HEK293T (cell line): ENCODE measurements at regions not wholly inside any gene's neighbourhood (a gene's known extent, or its start where the extent isn't known, plus 50 kb on each side); places are given as distances from the start of the nearest gene placed in this dataset.

Experiments used
- ARNT ChIP-seq: fragments of 450-650 bp; IDR thresholded peaks from 2 replicates; pipeline ENCODE4 v1.6.1; 2017; ENCODE audit warnings: mild to moderate bottlenecking
- ELF4 ChIP-seq: fragments of 450-650 bp; IDR thresholded peaks from 2 replicates; pipeline ENCODE4 v1.6.1; 2017; ENCODE audit warnings: antibody characterized with exemption
- FOXK2 ChIP-seq: fragments of 450-650 bp; IDR thresholded peaks from 2 replicates; pipeline ENCODE4 v1.6.1; 2016; ENCODE audit warnings: mild to moderate bottlenecking
- FOXM1 ChIP-seq: fragments of 450-650 bp; IDR thresholded peaks from 2 replicates; pipeline ENCODE4 v1.6.1; 2017; ENCODE audit warnings: mild to moderate bottlenecking, borderline replicate concordance
- HDGF ChIP-seq: fragments of 450-650 bp; IDR thresholded peaks from 2 replicates; pipeline ENCODE4 v1.6.1; 2017; ENCODE audit warnings: antibody characterized with exemption, borderline replicate concordance
- L3MBTL2 ChIP-seq: fragments of 450-650 bp; conservative IDR thresholded peaks from 2 replicates; pipeline ENCODE4 v1.6.1; 2016; ENCODE audit warnings: mild to moderate bottlenecking
- NFRKB ChIP-seq: fragments of 450-650 bp; IDR thresholded peaks from 2 replicates; pipeline ENCODE4 v1.6.1; 2016; ENCODE audit warnings: mild to moderate bottlenecking, moderate library complexity
- PKNOX1 ChIP-seq: fragments of 450-650 bp; IDR thresholded peaks from 2 replicates; pipeline ENCODE4 v1.6.1; 2016
- SP1 ChIP-seq: fragments of 450-650 bp; IDR thresholded peaks from 2 replicates; pipeline ENCODE4 v1.6.1; 2017
- SUZ12 ChIP-seq: fragments of 450-650 bp; IDR thresholded peaks from 2 replicates; pipeline ENCODE4 v1.6.1; 2016; ENCODE audit warnings: mild to moderate bottlenecking
- ZNF384 ChIP-seq: fragments of 450-650 bp; IDR thresholded peaks from 2 replicates; pipeline ENCODE4 v1.6.1; 2016

GRCh38 chr11:121766166-121766565 lies 313.4 kb upstream of the SORL1-AS1 start:
- TF ChIP-seq NFRKB (no peak), ZNF384 (no peak), FOXK2 (no peak), ELF4 (no peak), SP1 (no peak), SUZ12 (no peak), L3MBTL2 (no peak), PKNOX1 (no peak), ARNT (no peak), FOXM1 (no peak), HDGF (no peak)
